Keratinocyte (primary cell): ENCODE measurements at regions not wholly inside any gene's neighbourhood (a gene's known extent, or its start where the extent isn't known, plus 50 kb on each side); places are given as distances from the start of the nearest gene placed in this dataset.

Experiments used
- DNase-seq: peaks from one replicate; pipeline ENCODE4 v3.0.0-alpha.2; 2011; ENCODE audit warnings: low read depth, missing footprints, low spot score
- FAIRE-seq: peaks from 2 replicates; lab custom pipeline; 2011; peaks lifted over from hg19 to GRCh38; lab: Jason Lieb, UNC
- H2AFZ ChIP-seq: 2 replicates; pipeline ENCODE4 v1.6.0; 2012; ENCODE audit warnings: low read length, control low read depth, inconsistent platforms; ENCODE audit not compliant: control insufficient read depth
- H3K27ac ChIP-seq: 2 replicates; pipeline ENCODE4 v1.5.1; 2011; ENCODE audit warnings: low read length; ENCODE audit not compliant: control insufficient read depth, insufficient read depth
- H3K27me3 ChIP-seq: 3 replicates; pipeline ENCODE4 v1.6.0; 2011; ENCODE audit warnings: low read length; ENCODE audit not compliant: control insufficient read depth, insufficient read depth; ENCODE audit errors: extremely low read depth
- H3K36me3 ChIP-seq, 2 experiments: 2 replicates in 1 of 2; 3 replicates in 1 of 2; pipeline ENCODE4 v1.5.1; 2011; ENCODE audit warnings: low read length in 2 of 2, mild to moderate bottlenecking in 1 of 2; ENCODE audit not compliant: control insufficient read depth in 2 of 2, insufficient read depth in 2 of 2; ENCODE audit errors: extremely low read depth in 1 of 2
- H3K4me1 ChIP-seq: 3 replicates; pipeline ENCODE4 v1.5.1; 2011; ENCODE audit warnings: low read length; ENCODE audit not compliant: control insufficient read depth, insufficient read depth; ENCODE audit errors: extremely low read depth
- H3K4me2 ChIP-seq: 3 replicates; pipeline ENCODE4 v1.6.0; 2011; ENCODE audit warnings: low read depth, low read length; ENCODE audit not compliant: control insufficient read depth, insufficient read depth; ENCODE audit errors: extremely low read depth
- H3K4me3 ChIP-seq, 3 experiments: fragments of 200-600 bp in 1 of 3; sonication (generic) in 1 of 3; 2 replicates in 2 of 3; 3 replicates in 1 of 3; pipeline ENCODE4 v1.5.1; 2011 to 2016; ENCODE audit warnings: low read length in 3 of 3, mild to moderate bottlenecking in 3 of 3, control low read depth in 2 of 3, inconsistent platforms in 1 of 3, low read depth in 1 of 3, mixed read lengths in 1 of 3, mixed run types in 1 of 3, moderate library complexity in 1 of 3; ENCODE audit not compliant: control insufficient read depth in 2 of 3, insufficient read depth in 2 of 3; ENCODE audit errors: extremely low read depth in 1 of 3
- H3K79me2 ChIP-seq: 2 replicates; pipeline ENCODE4 v1.6.0; 2012; ENCODE audit warnings: low read length; ENCODE audit not compliant: control insufficient read depth, insufficient read depth
- H3K9ac ChIP-seq: 3 replicates; pipeline ENCODE4 v1.6.0; 2011; ENCODE audit warnings: low read length; ENCODE audit not compliant: control insufficient read depth, insufficient read depth; ENCODE audit errors: extremely low read depth
- H3K9me1 ChIP-seq: 3 replicates; pipeline ENCODE4 v1.6.0; 2011; ENCODE audit warnings: low read length; ENCODE audit not compliant: control insufficient read depth, insufficient read depth; ENCODE audit errors: extremely low read depth
- H3K9me3 ChIP-seq: 2 replicates; pipeline ENCODE4 v1.5.1; 2012; ENCODE audit warnings: low read depth, low read length; ENCODE audit not compliant: control insufficient read depth
- H4K20me1 ChIP-seq: 3 replicates; pipeline ENCODE4 v1.6.0; 2011; ENCODE audit warnings: low read length; ENCODE audit not compliant: control insufficient read depth, insufficient read depth; ENCODE audit errors: extremely low read depth
- EZH2 ChIP-seq: IDR thresholded peaks from one replicate; pipeline ENCODE4 v1.6.1; 2012; ENCODE audit warnings: inconsistent platforms, mild to moderate bottlenecking, low read length, moderate library complexity
- dilution Hi-C: fragments of 300-500 bp; cut with MboI; formaldehyde crosslinking; loops from one replicate; pipeline ENCODE4 v1.7.0; 2020; ENCODE audit warnings: low sequenced_read_pairs; ENCODE audit not compliant: extremely low pct_ligation_motif_present
- TF ChIP-seq, protein P1 (sequence below), 3 experiments: IDR thresholded peaks in 1 of 3; conservative IDR thresholded peaks in 1 of 3; optimal IDR thresholded peaks in 1 of 3; 2 replicates in 2 of 3; 3 replicates in 1 of 3; pipeline versions ENCODE3 to v1.5.1; 2011; ENCODE audit warnings: low read length in 3 of 3, mild to moderate bottlenecking in 3 of 3, moderate library complexity in 2 of 3, control low read depth in 1 of 3, inconsistent platforms in 1 of 3; ENCODE audit not compliant: insufficient read depth in 2 of 3; ENCODE audit errors: extremely low read depth in 1 of 3

DNA sequence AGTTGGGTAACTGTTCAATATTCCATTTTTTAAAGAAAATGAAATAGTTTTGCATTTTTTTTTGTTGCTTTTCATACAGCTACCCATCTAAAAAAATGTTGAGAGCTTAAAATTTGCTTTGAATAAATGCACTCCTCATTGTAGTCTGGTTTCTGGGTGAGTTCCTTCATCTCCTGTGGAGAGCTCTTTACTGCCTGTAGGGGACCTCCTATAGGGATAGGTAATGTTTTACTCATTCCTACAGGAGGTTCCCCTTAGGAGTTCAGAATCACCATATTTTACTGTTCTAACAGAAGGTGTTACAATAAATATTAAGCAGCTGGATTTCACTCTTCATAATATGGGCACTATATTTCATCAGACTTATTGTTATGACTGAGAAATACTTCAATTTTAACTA is 947.3 kb upstream of the CRIM1 start:
- TF ChIP-seq, protein P1, sequence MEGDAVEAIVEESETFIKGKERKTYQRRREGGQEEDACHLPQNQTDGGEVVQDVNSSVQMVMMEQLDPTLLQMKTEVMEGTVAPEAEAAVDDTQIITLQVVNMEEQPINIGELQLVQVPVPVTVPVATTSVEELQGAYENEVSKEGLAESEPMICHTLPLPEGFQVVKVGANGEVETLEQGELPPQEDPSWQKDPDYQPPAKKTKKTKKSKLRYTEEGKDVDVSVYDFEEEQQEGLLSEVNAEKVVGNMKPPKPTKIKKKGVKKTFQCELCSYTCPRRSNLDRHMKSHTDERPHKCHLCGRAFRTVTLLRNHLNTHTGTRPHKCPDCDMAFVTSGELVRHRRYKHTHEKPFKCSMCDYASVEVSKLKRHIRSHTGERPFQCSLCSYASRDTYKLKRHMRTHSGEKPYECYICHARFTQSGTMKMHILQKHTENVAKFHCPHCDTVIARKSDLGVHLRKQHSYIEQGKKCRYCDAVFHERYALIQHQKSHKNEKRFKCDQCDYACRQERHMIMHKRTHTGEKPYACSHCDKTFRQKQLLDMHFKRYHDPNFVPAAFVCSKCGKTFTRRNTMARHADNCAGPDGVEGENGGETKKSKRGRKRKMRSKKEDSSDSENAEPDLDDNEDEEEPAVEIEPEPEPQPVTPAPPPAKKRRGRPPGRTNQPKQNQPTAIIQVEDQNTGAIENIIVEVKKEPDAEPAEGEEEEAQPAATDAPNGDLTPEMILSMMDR (optimal IDR thresholded peaks at IDR 0.05 in 1 of 3, IDR thresholded peaks at IDR 0.05 in 1 of 3, conservative IDR thresholded peaks at IDR 0.05 in 1 of 3; ENCODE audit: extremely low read depth in 1 of 3, insufficient read depth in 2 of 3, low read length in 3 of 3): no peak
- TF ChIP-seq EZH2: no peak
- no peak overlapping the region for H3K4me3 ChIP-seq
- no peaks in the 10 kb centered on the region for H3K79me2 ChIP-seq
- H3K4me1 ChIP-seq: no peaks in the 10 kb centered on the region
- H3K9ac ChIP-seq: no peak overlapping the region
- no peaks in the 10 kb centered on the region for H4K20me1 ChIP-seq
- no peak overlapping the region for H2AFZ ChIP-seq
- DNase-seq (no peak), FAIRE-seq (no peak)
- dilution Hi-C loops: no loop called here
- no peaks in the 10 kb centered on the region for H3K27me3 ChIP-seq
- no peak overlapping the region for H3K4me2 ChIP-seq
- H3K36me3 ChIP-seq: no peaks in the 10 kb centered on the region
- no peaks in the 10 kb centered on the region for H3K9me1 ChIP-seq
- H3K27ac ChIP-seq: no peak overlapping the region
- no peaks in the 10 kb centered on the region for H3K9me3 ChIP-seq

DNA sequence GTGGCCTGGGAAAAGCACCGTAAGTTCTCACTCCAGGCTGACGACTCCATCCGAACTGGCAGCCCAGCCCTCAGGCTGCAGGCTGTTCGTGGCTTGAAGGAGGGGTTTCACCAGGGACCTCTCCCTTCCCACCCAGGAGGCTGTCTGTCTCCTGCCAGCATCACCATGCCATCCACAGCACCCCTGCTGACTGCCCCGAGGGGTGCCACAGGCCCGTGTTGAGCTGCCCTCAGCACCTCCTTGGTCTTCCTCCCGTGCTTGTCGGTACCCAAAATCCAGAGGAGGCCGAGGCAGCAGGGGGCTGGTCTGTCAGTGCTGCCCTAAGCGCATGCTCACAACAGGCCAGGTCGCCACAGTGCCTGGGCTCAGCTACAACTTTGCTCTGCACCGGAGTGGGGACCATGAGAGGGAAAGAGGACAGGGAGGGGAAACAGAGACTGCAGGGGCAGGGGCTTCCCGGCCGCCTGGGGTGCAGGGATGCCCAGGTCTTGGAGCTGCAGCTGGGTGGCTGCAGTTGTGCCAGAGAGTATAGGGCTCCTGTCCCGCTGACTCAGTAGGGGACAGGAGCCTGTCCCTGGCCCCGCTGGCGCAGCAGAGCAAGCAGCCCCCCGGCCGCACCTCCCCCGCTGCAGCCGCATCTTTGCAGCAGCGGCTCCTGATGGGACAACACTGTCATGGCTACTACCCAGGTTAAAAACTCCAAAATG is 963.7 kb upstream of the CRIM1 start:
- Histone ChIP-seq H3K27me3 (no peaks in the 10 kb centered on the region), H3K9me1 (no peaks in the 10 kb centered on the region), H3K4me2 (no peak overlapping the region), H2AFZ (no peak overlapping the region), H3K4me3 (no peak overlapping the region), H3K36me3 (no peaks in the 10 kb centered on the region), H3K79me2 (no peaks in the 10 kb centered on the region), H3K9me3 (no peaks in the 10 kb centered on the region), H4K20me1 (no peaks in the 10 kb centered on the region), H3K9ac (no peak overlapping the region), H3K4me1 (no peaks in the 10 kb centered on the region), H3K27ac (no peak overlapping the region)
- FAIRE-seq (no peak), DNase-seq (no peak)
- TF ChIP-seq, protein P1 (optimal IDR thresholded peaks at IDR 0.05 in 1 of 3, IDR thresholded peaks at IDR 0.05 in 1 of 3, conservative IDR thresholded peaks at IDR 0.05 in 1 of 3; ENCODE audit: extremely low read depth in 1 of 3, insufficient read depth in 2 of 3, low read length in 3 of 3): no peak
- TF ChIP-seq EZH2: no peak
- dilution Hi-C loops: no loop called here
